ENCODE measurements at regions not wholly inside any gene's neighbourhood (a gene's known extent, or its start where the extent isn't known, plus 50 kb on each side); places are given as distances from the start of the nearest gene placed in this dataset.

- peaks cover 23% of the 10 kb centered on the region for H3K4me1 Mint-ChIP-seq (ENCODE audit: low read depth)
- TF ChIP-seq CTCF (IDR thresholded peaks at IDR 0.05): no peak
- no peaks in the 10 kb centered on the region for H3K9me3 Mint-ChIP-seq (ENCODE audit: low read depth)
- no peak overlapping the region for H3K27ac Mint-ChIP-seq (ENCODE audit: unreplicated experiment)
- H3K36me3 Mint-ChIP-seq (ENCODE audit: low read depth): no peaks in the 10 kb centered on the region
- H3K4me3 Mint-ChIP-seq (ENCODE audit: unreplicated experiment): no peak overlapping the region
- DNase-seq (ENCODE audit: low spot score): no peak
- H3K27me3 Mint-ChIP-seq (ENCODE audit: low read depth): peaks cover 5% of the 10 kb centered on the region
Measured at GRCh38 chr4:54959131-54959530, 166.3 kb downstream of the KDR start.

DNA sequence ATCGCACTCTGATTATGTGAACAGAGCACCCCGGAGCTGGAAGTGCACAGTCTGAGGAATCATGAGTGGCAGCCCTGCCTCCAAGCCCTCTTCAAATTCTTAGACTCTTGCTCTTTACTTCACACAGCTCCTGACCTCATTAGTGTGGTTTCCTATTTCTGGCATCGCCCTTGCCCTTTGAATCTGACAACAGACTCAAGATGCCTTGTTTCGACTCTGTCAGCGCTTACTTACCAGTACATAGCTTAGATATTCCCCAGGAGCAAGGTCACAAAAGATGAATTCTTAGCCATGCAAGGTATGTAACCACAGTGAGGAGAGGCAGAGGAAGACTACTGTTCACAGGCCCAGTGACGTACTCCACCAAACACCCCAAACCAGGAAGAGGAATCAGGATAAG is 167.2 kb downstream of the KDR start:
- H3K9me3 Mint-ChIP-seq (ENCODE audit: low read depth): no peaks in the 10 kb centered on the region
- no peak overlapping the region for H3K4me3 Mint-ChIP-seq (ENCODE audit: unreplicated experiment)
- TF ChIP-seq CTCF (IDR thresholded peaks at IDR 0.05): no peak
- H3K27me3 Mint-ChIP-seq (ENCODE audit: low read depth): peaks cover 2% of the 10 kb centered on the region
- no peak for DNase-seq (ENCODE audit: low spot score)
- peak overlapping the region; percentile 62 for H3K27ac Mint-ChIP-seq (ENCODE audit: unreplicated experiment)
- no peaks in the 10 kb centered on the region for H3K36me3 Mint-ChIP-seq (ENCODE audit: low read depth)
- H3K4me1 Mint-ChIP-seq (ENCODE audit: low read depth): peaks cover 23% of the 10 kb centered on the region

DNA sequence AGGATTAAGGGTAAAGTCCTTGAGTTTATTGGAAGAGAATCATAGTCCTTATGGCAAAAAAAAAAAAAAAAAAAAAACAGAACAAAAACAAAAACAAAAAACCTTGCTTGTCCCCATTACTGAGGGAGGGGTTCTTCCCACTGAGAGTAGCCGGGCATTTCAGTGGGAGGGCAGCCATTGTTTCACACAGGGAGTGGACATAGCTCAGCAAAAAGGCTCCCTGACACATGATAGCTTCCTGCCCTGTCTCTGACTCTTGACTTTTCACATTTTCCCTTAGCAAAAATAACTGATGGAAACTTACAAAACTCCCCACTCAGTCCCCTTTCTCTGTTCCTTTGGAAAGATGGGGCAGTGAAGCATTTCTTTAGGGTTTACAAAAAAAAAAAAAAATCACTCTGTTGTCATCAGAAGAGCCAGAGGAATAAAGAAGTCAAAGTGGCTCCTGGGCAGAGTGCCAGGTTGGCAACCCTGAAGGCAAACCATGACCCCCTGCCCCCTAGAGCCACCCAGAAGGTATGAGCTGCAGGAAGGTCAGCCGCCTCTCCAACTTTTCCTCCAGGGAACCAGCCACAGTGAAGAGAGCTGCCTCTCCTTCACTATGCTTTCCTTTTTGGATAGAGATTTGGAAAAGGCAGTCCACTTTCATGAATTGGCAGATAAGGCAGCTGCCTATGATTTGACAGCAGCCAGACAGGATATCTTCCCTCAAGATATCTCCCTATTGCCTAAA is 170.6 kb downstream of the KDR start:
- H3K9me3 Mint-ChIP-seq (ENCODE audit: low read depth): peaks cover 3% of the 10 kb centered on the region
- H3K27ac Mint-ChIP-seq (ENCODE audit: unreplicated experiment): no peak overlapping the region
- H3K36me3 Mint-ChIP-seq (ENCODE audit: low read depth): no peaks in the 10 kb centered on the region
- TF ChIP-seq CTCF (IDR thresholded peaks at IDR 0.05): no peak
- H3K27me3 Mint-ChIP-seq (ENCODE audit: low read depth): no peaks in the 10 kb centered on the region
- H3K4me1 Mint-ChIP-seq (ENCODE audit: low read depth): peaks cover 21% of the 10 kb centered on the region
- no peak overlapping the region for H3K4me3 Mint-ChIP-seq (ENCODE audit: unreplicated experiment)
- no peak for DNase-seq (ENCODE audit: low spot score)

GRCh38 chr4:54946741-54947140 is 178.7 kb downstream of the KDR start:
- Mint-ChIP-seq H3K36me3 (ENCODE audit: low read depth) (peaks cover 2% of the 10 kb centered on the region), H3K27ac (ENCODE audit: unreplicated experiment) (no peak overlapping the region), H3K4me3 (ENCODE audit: unreplicated experiment) (no peak overlapping the region), H3K27me3 (ENCODE audit: low read depth) (no peaks in the 10 kb centered on the region), H3K9me3 (ENCODE audit: low read depth) (peaks cover 3% of the 10 kb centered on the region), H3K4me1 (ENCODE audit: low read depth) (peaks cover 3% of the 10 kb centered on the region)
- DNase-seq (ENCODE audit: low spot score): no peak
- no peak for TF ChIP-seq CTCF (IDR thresholded peaks at IDR 0.05)

DNA sequence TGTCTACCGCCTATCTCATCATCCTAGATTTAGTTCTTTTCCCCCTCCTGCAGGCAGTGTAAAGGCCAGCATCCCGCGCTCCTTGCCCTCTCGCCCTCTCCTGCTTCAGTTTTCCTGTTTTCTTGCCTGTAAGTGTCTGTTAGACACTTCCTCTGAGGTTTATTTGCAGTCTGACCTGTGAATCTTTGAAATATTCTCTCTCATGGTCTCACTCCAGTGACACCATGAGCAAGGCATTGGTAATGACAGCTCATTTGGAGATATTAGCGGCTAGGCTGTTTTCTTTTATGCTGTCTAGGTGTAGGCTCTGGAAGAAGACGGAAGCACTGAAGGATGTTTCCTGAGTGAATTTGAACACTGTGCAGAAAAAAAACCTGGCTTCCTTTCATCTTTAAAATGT is 179.6 kb downstream of the KDR start:
- peaks cover 3% of the 10 kb centered on the region for H3K4me1 Mint-ChIP-seq (ENCODE audit: low read depth)
- no peaks in the 10 kb centered on the region for H3K27me3 Mint-ChIP-seq (ENCODE audit: low read depth)
- H3K9me3 Mint-ChIP-seq (ENCODE audit: low read depth): no peaks in the 10 kb centered on the region
- no peak overlapping the region for H3K27ac Mint-ChIP-seq (ENCODE audit: unreplicated experiment)
- peaks cover 2% of the 10 kb centered on the region for H3K36me3 Mint-ChIP-seq (ENCODE audit: low read depth)
- peak; percentile 59 for TF ChIP-seq CTCF (IDR thresholded peaks at IDR 0.05)
- DNase-seq (ENCODE audit: low spot score): no peak
- H3K4me3 Mint-ChIP-seq (ENCODE audit: unreplicated experiment): no peak overlapping the region

Data from chondrocyte (in vitro differentiated cells).